ENCODE measurements at regions not wholly inside any gene's neighbourhood (a gene's known extent, or its start where the extent isn't known, plus 50 kb on each side); places are given as distances from the start of the nearest gene placed in this dataset.

DNA sequence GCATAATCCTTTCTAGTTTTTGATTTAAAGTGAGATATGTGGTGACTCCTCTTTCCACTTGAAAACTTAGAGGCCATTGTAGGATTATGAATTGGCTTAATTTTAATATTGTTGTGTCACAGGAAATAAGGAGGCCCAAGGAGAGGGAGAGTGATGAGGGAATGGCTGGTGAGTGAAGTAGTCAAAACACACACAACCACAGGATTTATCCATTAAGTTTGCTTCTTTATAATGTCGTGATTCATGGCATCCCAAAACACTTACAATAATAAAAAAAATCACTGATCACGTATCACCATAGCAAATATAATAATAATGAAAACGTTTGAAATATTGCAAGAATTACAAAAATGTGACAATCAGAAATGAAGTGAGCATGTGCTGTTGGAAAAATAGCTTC lies 1215.5 kb upstream of the LRRTM3 start:
- no peaks in the 10 kb centered on the region for H3K4me1 Mint-ChIP-seq (ENCODE audit: low read depth)
- no peak for DNase-seq
- no peak for ATAC-seq (replicated peaks in 1 of 2)
- H3K27me3 Mint-ChIP-seq (ENCODE audit: low read depth): no peaks in the 10 kb centered on the region
- peaks cover 2 to 10% of the 10 kb centered on the region in 2 donors for H3K9me3 Mint-ChIP-seq
- peaks cover 0 to under 1% of the 10 kb centered on the region in 2 donors for H3K36me3 Mint-ChIP-seq (ENCODE audit: insufficient read depth in 2 of 2)
- H3K27ac Mint-ChIP-seq: no peak overlapping the region
- H3K4me3 Mint-ChIP-seq: no peak overlapping the region

DNA sequence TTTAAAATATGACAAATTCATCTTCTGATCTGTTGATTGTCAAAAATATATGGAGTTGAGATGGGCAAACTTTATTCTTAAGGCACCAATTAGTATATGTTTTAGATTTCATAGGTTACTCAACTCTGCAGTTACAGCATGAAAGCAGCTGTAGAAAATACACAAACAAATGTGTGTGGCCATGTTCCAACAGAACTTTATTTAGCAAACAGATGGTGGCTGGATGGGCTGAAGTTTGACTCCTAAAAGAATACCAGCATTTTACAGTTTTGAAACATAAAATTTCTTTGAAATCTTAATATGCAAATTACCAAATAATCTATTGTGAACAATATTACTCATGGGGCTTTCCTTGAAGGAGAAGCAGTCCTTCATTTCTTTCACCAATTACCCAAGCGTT lies 1206.0 kb upstream of the LRRTM3 start:
- Mint-ChIP-seq H3K4me3 (no peak overlapping the region), H3K27ac (no peak overlapping the region), H3K4me1 (ENCODE audit: low read depth) (no peaks in the 10 kb centered on the region), H3K36me3 (ENCODE audit: insufficient read depth in 2 of 2) (no peaks in the 10 kb centered on the region), H3K27me3 (ENCODE audit: low read depth) (no peaks in the 10 kb centered on the region), H3K9me3 (peaks cover 2 to 8% of the 10 kb centered on the region in 2 donors)
- no peak for DNase-seq
- ATAC-seq (replicated peaks in 1 of 2): no peak

GRCh38 chr10:65720901-65721300 lies 1204.9 kb upstream of the LRRTM3 start:
- no peaks in the 10 kb centered on the region for H3K36me3 Mint-ChIP-seq (ENCODE audit: insufficient read depth in 2 of 2)
- ATAC-seq (replicated peaks in 1 of 2) (no peak), DNase-seq (no peak)
- H3K4me1 Mint-ChIP-seq (ENCODE audit: low read depth): no peaks in the 10 kb centered on the region
- H3K4me3 Mint-ChIP-seq: no peak overlapping the region
- peaks cover 0 to 5% of the 10 kb centered on the region in 2 donors for H3K9me3 Mint-ChIP-seq
- no peaks in the 10 kb centered on the region for H3K27me3 Mint-ChIP-seq (ENCODE audit: low read depth)
- H3K27ac Mint-ChIP-seq: no peak overlapping the region

DNA sequence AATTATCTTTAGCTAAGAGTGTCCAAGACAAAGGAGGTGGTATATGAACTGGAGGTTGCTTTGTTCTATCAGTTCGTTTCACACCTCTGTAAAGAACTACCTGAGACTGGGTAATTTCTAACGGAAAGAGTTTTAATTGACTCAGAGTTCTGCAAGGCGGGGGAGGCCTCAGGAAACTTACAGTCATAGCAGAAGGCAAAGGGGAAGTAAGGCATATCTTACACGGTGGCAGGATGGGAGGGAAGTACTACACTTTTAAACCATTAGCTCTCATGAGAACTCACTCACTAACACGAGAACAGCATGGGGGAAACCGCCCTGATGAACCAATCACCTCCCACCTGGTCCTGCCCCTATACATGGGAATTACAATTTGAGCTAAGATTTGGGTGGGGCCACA lies 1202.3 kb upstream of the LRRTM3 start:
- Mint-ChIP-seq H3K27ac (no peak overlapping the region), H3K36me3 (ENCODE audit: insufficient read depth in 2 of 2) (no peaks in the 10 kb centered on the region), H3K4me3 (no peak overlapping the region), H3K4me1 (ENCODE audit: low read depth) (no peaks in the 10 kb centered on the region), H3K27me3 (ENCODE audit: low read depth) (no peaks in the 10 kb centered on the region), H3K9me3 (peaks cover 0 to 3% of the 10 kb centered on the region in 2 donors)
- DNase-seq: no peak
- no peak for ATAC-seq (replicated peaks in 1 of 2)

- ATAC-seq (replicated peaks in 1 of 2): no peak
- Mint-ChIP-seq H3K4me3 (no peak overlapping the region), H3K27me3 (ENCODE audit: low read depth) (no peaks in the 10 kb centered on the region), H3K9me3 (peaks cover 0 to 4% of the 10 kb centered on the region in 2 donors), H3K36me3 (ENCODE audit: insufficient read depth in 2 of 2) (no peaks in the 10 kb centered on the region), H3K27ac (no peak overlapping the region), H3K4me1 (ENCODE audit: low read depth) (no peaks in the 10 kb centered on the region)
- no peak for DNase-seq
These were observed 1190.5 kb upstream of the LRRTM3 start for GRCh38 chr10:65735382-65735781.

DNA sequence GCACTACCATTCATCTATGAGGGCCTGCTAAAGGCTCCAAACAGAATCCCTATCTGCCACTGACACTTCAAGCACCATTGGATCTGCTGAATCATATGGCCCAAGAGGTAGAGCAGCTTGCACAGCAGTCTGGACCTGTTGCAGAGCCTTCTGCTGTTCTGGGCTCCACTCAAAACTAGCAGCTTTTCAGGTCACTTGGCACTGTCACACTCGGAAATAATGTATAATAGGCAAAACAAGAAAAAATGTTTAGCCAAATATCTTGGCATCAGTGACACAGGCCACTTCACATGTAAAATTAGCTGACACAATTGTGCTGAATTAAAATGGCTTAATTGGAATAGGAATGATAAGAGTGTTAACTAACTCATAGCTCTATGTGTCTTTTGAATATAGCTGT lies 1182.9 kb upstream of the LRRTM3 start:
- no peak for ATAC-seq (replicated peaks in 1 of 2)
- Mint-ChIP-seq H3K36me3 (ENCODE audit: insufficient read depth in 2 of 2) (no peaks in the 10 kb centered on the region), H3K27ac (no peak overlapping the region), H3K9me3 (no peaks in the 10 kb centered on the region), H3K4me3 (no peak overlapping the region), H3K4me1 (ENCODE audit: low read depth) (no peaks in the 10 kb centered on the region), H3K27me3 (ENCODE audit: low read depth) (no peaks in the 10 kb centered on the region)
- DNase-seq: no peak

GRCh38 chr10:65751218-65751617 lies 1174.6 kb upstream of the LRRTM3 start:
- Mint-ChIP-seq H3K27ac (no peak overlapping the region), H3K9me3 (peaks cover 0 to 3% of the 10 kb centered on the region in 2 donors), H3K36me3 (ENCODE audit: insufficient read depth in 2 of 2) (no peaks in the 10 kb centered on the region), H3K4me3 (no peak overlapping the region), H3K4me1 (ENCODE audit: low read depth) (no peaks in the 10 kb centered on the region), H3K27me3 (ENCODE audit: low read depth) (no peaks in the 10 kb centered on the region)
- ATAC-seq (replicated peaks in 1 of 2) (no peak), DNase-seq (no peak)

- no peaks in the 10 kb centered on the region for H3K36me3 Mint-ChIP-seq (ENCODE audit: insufficient read depth in 2 of 2)
- H3K27ac Mint-ChIP-seq: no peak overlapping the region
- no peak overlapping the region for H3K4me3 Mint-ChIP-seq
- ATAC-seq (replicated peaks in 1 of 2) (no peak), DNase-seq (no peak)
- H3K27me3 Mint-ChIP-seq (ENCODE audit: low read depth): no peaks in the 10 kb centered on the region
- H3K4me1 Mint-ChIP-seq (ENCODE audit: low read depth): no peaks in the 10 kb centered on the region
- peaks cover 0 to 3% of the 10 kb centered on the region in 2 donors for H3K9me3 Mint-ChIP-seq
These were observed 1173.9 kb upstream of the LRRTM3 start for GRCh38 chr10:65751896-65752295.

DNA sequence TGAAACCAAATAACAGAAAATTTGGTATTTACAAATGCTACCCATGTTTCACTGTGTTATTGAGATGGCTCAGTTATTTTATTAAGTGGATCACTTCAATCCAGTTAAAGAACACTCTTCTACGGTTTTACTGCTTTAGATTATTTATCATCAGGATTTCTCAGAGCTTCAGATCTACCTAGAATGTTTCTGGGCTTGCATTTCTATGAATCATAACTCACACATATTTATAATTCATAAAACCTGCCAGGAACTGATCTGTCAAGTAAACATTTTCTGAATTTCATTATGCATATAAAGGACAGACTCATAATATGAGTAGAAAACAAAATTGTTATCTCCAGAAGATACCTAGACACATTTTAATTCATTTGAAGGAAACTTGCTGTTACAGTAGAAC lies 1172.3 kb upstream of the LRRTM3 start:
- no peak for DNase-seq
- Mint-ChIP-seq H3K27ac (no peak overlapping the region), H3K4me1 (ENCODE audit: low read depth) (no peaks in the 10 kb centered on the region), H3K9me3 (peaks cover 0 to 3% of the 10 kb centered on the region in 2 donors), H3K36me3 (ENCODE audit: insufficient read depth in 2 of 2) (no peaks in the 10 kb centered on the region), H3K4me3 (no peak overlapping the region), H3K27me3 (ENCODE audit: low read depth) (no peaks in the 10 kb centered on the region)
- ATAC-seq (replicated peaks in 1 of 2): no peak

DNA sequence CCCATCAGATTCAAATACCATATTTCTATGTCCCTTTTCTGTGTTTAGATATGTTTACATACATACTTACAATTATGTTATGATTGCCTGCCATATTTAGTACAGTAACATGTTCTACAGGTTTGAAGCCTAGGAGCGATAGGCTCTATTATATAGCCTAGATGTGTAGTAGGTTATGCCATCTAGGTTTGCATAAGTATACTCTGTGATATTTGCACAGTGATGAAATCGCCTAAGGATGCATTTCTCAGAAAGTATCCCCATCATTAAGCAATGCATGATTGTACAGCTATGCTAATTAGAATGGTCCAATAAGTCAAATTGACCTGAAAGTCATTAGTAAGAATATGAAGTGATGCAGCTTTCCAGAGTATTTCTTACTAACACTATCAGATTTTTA lies 1171.7 kb upstream of the LRRTM3 start:
- H3K27ac Mint-ChIP-seq: no peak overlapping the region
- no peaks in the 10 kb centered on the region for H3K4me1 Mint-ChIP-seq (ENCODE audit: low read depth)
- no peaks in the 10 kb centered on the region for H3K36me3 Mint-ChIP-seq (ENCODE audit: insufficient read depth in 2 of 2)
- ATAC-seq (replicated peaks in 1 of 2) (no peak), DNase-seq (no peak)
- no peak overlapping the region for H3K4me3 Mint-ChIP-seq
- H3K9me3 Mint-ChIP-seq: peaks cover 0 to 3% of the 10 kb centered on the region in 2 donors
- no peaks in the 10 kb centered on the region for H3K27me3 Mint-ChIP-seq (ENCODE audit: low read depth)

DNA sequence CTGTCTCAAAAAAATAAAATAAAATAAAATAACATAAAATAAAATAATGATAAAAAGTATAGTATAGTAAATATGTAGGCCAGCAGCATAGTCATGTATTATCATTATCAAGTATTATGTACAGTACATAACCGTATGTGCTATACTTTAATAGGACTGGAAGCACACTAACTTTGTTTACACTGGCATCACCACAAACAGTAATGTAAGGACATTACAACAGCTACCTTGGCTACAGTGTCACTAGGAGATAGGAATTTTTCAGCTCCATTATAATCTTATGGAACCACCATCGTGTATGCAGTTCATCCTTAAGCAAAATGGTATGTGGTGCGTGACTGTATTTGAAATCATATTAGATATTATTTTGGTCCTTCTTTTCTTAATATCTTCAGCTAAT lies 1163.5 kb upstream of the LRRTM3 start:
- no peaks in the 10 kb centered on the region for H3K4me1 Mint-ChIP-seq (ENCODE audit: low read depth)
- DNase-seq: no peak
- ATAC-seq (replicated peaks in 1 of 2): no peak
- no peaks in the 10 kb centered on the region for H3K27me3 Mint-ChIP-seq (ENCODE audit: low read depth)
- H3K9me3 Mint-ChIP-seq: peaks cover 5 to 10% of the 10 kb centered on the region in 2 donors
- H3K36me3 Mint-ChIP-seq (ENCODE audit: insufficient read depth in 2 of 2): no peaks in the 10 kb centered on the region
- H3K27ac Mint-ChIP-seq: no peak overlapping the region
- no peak overlapping the region for H3K4me3 Mint-ChIP-seq

DNA sequence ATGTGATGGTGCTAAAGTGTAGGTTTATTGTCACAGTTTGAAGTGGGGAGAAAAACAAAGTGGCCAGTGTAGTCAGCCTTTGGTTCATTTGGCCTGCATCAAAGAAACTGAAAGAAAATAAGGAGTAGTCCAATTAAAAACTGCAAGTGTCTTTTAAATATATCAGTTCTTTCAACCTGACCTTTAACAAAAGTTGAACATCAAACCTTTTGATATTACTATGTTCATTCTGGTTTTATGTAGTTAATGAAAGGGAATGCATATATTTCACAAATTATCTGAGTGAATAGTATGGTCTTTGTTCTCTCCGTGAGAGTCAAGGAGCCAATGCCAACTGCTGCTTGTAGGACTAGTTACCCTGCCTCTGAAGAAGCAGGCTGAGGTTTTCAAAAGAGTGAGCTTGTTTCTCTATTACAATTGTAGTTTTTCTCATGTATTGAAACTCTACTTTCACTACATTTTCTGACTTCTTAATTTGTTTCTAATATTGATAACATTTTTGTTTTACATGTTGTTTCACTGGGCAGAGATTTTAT lies 1160.8 kb upstream of the LRRTM3 start:
- H3K27me3 Mint-ChIP-seq (ENCODE audit: low read depth): no peaks in the 10 kb centered on the region
- H3K27ac Mint-ChIP-seq: no peak overlapping the region
- ATAC-seq (replicated peaks in 1 of 2) (no peak), DNase-seq (no peak)
- peaks cover 2 to 11% of the 10 kb centered on the region in 2 donors for H3K9me3 Mint-ChIP-seq
- no peaks in the 10 kb centered on the region for H3K36me3 Mint-ChIP-seq (ENCODE audit: insufficient read depth in 2 of 2)
- H3K4me1 Mint-ChIP-seq (ENCODE audit: low read depth): no peaks in the 10 kb centered on the region
- H3K4me3 Mint-ChIP-seq: no peak overlapping the region

DNA sequence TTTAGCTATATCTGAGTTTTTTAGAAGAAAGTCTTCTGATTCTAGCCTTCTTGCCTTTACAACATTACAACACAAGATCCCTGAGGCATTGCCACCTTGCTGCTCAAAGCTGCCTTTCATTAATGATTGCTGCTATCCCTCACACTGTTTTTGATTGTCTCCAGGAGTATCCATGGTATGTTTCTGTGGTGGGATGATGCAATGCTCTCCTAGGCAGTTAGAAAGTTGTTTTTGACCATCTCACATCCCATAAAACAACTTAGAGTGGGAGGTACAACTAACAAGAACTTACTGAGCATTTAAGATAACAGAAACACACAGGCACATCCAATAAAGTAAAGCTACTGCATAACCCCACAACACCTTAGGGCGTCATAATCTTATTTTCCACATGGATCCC lies 1156.0 kb upstream of the LRRTM3 start:
- H3K4me1 Mint-ChIP-seq (ENCODE audit: low read depth): no peaks in the 10 kb centered on the region
- ATAC-seq (replicated peaks in 1 of 2) (no peak), DNase-seq (no peak)
- no peaks in the 10 kb centered on the region for H3K36me3 Mint-ChIP-seq (ENCODE audit: insufficient read depth in 2 of 2)
- H3K4me3 Mint-ChIP-seq: no peak overlapping the region
- H3K9me3 Mint-ChIP-seq: peaks cover 9% of the 10 kb centered on the region in 2 donors
- no peak overlapping the region for H3K27ac Mint-ChIP-seq
- H3K27me3 Mint-ChIP-seq (ENCODE audit: low read depth): no peaks in the 10 kb centered on the region

- no peaks in the 10 kb centered on the region for H3K4me1 Mint-ChIP-seq (ENCODE audit: low read depth)
- H3K36me3 Mint-ChIP-seq (ENCODE audit: insufficient read depth in 2 of 2): no peaks in the 10 kb centered on the region
- no peak overlapping the region for H3K27ac Mint-ChIP-seq
- ATAC-seq (replicated peaks in 1 of 2) (no peak), DNase-seq (no peak)
- peaks cover 4 to 9% of the 10 kb centered on the region in 2 donors for H3K9me3 Mint-ChIP-seq
- no peak overlapping the region for H3K4me3 Mint-ChIP-seq
- no peaks in the 10 kb centered on the region for H3K27me3 Mint-ChIP-seq (ENCODE audit: low read depth)
These were observed 1147.1 kb upstream of the LRRTM3 start for GRCh38 chr10:65778753-65779152.
